ENCODE measurements at regions not wholly inside any gene's neighbourhood (a gene's known extent, or its start where the extent isn't known, plus 50 kb on each side); places are given as distances from the start of the nearest gene placed in this dataset.

DNA sequence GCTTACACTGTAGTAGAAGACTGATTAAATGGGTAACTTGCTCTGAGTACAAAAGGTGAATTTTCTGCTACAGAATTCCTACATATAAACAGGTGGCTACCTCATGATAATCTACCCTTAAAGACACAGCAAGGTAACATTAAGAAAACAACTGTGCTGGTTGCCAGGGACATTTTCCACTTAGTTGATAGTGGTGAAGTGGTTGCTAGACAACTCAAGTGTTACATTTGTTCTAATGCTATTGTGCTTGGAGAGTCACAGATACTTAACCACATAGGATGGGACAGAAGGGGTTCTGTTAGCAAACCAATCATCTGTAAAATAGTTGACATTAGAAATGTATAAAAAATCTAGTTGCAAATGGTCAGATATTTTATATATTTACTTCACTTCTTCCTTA is 870.3 kb upstream of the SEL1L start (continued):
- TF ChIP-seq KLF7 (tag by site-specific recombination; IDR thresholded peaks at IDR 0.05; ENCODE audit: borderline replicate concordance) (no peak), HOXD13 (CRISPR knock-in tag; IDR thresholded peaks at IDR 0.05; ENCODE audit: borderline replicate concordance) (no peak), GFI1B (tag by site-specific recombination; IDR thresholded peaks at IDR 0.05) (no peak)

DNA sequence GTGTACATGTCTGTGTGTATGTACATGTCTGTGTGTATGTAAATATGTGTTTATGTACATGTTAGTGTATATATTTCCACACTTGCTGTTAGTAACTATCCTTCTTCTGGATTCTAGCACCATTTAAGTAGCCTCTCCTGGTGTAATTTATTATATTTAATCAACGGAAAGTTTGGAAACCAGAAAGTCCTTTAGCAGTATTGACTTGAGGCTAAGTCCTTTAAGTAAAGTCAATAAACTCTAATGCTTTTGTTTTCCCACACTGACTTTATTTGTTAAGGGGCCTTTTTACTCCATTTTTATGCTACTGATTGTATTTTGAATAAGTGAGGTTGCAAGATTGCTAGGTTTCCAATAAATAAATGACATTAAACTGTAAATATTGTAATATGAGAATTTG is 876.4 kb upstream of the SEL1L start:
- H3K36me3 ChIP-seq (ENCODE audit: control insufficient read depth in 2 of 2, insufficient read depth in 1 of 2, low read length in 2 of 2): no peaks in the 10 kb centered on the region
- POLR2A ChIA-PET: no interaction called here
- TF ChIP-seq ZNF324 (tag by site-specific recombination; IDR thresholded peaks at IDR 0.05) (no peak), ZNF416 (tag by site-specific recombination; IDR thresholded peaks at IDR 0.05) (no peak), ZNF777 (tag by site-specific recombination; IDR thresholded peaks at IDR 0.05; ENCODE audit: borderline replicate concordance) (no peak), WT1 (tag by site-specific recombination; IDR thresholded peaks at IDR 0.05) (no peak), ZNF521 (tag by site-specific recombination; IDR thresholded peaks at IDR 0.05) (no peak), ZNF311 (tag by site-specific recombination; IDR thresholded peaks at IDR 0.05; ENCODE audit: borderline replicate concordance) (no peak), ZNF157 (tag by site-specific recombination; IDR thresholded peaks at IDR 0.05) (no peak), ZNF221 (tag by site-specific recombination; IDR thresholded peaks at IDR 0.05; ENCODE audit: borderline replicate concordance) (no peak), ZNF433 (tag by site-specific recombination; IDR thresholded peaks at IDR 0.05; ENCODE audit: low read depth) (no peak)
- TF ChIP-seq, protein P1, sequence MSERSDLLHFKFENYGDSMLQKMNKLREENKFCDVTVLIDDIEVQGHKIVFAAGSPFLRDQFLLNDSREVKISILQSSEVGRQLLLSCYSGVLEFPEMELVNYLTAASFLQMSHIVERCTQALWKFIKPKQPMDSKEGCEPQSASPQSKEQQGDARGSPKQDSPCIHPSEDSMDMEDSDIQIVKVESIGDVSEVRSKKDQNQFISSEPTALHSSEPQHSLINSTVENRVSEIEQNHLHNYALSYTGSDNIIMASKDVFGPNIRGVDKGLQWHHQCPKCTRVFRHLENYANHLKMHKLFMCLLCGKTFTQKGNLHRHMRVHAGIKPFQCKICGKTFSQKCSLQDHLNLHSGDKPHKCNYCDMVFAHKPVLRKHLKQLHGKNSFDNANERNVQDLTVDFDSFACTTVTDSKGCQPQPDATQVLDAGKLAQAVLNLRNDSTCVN (tag by site-specific recombination; optimal IDR thresholded peaks at IDR 0.05): no peak
- TF ChIP-seq, protein P2, sequence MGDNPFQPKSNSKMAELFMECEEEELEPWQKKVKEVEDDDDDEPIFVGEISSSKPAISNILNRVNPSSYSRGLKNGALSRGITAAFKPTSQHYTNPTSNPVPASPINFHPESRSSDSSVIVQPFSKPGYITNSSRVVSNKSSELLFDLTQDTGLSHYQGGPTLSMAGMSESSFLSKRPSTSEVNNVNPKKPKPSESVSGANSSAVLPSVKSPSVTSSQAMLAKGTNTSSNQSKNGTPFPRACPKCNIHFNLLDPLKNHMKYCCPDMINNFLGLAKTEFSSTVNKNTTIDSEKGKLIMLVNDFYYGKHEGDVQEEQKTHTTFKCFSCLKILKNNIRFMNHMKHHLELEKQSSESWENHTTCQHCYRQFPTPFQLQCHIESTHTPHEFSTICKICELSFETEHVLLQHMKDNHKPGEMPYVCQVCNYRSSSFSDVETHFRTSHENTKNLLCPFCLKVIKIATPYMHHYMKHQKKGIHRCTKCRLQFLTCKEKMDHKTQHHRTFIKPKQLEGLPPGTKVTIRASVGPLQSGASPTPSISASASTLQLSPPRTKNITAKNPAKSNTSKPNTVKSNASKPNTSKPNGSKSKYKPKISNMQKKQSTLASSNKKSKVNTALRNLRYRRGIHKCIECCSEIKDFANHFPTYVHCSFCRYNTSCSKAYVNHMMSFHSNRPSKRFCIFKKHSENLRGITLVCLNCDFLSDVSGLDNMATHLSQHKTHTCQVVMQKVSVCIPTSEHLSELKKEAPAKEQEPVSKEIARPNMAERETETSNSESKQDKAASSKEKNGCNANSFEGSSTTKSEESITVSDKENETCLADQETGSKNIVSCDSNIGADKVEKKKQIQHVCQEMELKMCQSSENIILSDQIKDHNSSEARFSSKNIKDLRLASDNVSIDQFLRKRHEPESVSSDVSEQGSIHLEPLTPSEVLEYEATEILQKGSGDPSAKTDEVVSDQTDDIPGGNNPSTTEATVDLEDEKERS (tag by site-specific recombination; IDR thresholded peaks at IDR 0.05): no peak
- TF ChIP-seq, protein P3, sequence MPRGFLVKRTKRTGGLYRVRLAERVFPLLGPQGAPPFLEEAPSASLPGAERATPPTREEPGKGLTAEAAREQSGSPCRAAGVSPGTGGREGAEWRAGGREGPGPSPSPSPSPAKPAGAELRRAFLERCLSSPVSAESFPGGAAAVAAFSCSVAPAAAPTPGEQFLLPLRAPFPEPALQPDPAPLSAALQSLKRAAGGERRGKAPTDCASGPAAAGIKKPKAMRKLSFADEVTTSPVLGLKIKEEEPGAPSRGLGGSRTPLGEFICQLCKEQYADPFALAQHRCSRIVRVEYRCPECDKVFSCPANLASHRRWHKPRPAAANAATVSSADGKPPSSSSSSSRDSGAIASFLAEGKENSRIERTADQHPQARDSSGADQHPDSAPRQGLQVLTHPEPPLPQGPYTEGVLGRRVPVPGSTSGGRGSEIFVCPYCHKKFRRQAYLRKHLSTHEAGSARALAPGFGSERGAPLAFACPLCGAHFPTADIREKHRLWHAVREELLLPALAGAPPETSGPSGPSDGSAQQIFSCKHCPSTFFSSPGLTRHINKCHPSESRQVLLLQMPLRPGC (tag by site-specific recombination; IDR thresholded peaks at IDR 0.05): no peak
- TF ChIP-seq, protein P4, sequence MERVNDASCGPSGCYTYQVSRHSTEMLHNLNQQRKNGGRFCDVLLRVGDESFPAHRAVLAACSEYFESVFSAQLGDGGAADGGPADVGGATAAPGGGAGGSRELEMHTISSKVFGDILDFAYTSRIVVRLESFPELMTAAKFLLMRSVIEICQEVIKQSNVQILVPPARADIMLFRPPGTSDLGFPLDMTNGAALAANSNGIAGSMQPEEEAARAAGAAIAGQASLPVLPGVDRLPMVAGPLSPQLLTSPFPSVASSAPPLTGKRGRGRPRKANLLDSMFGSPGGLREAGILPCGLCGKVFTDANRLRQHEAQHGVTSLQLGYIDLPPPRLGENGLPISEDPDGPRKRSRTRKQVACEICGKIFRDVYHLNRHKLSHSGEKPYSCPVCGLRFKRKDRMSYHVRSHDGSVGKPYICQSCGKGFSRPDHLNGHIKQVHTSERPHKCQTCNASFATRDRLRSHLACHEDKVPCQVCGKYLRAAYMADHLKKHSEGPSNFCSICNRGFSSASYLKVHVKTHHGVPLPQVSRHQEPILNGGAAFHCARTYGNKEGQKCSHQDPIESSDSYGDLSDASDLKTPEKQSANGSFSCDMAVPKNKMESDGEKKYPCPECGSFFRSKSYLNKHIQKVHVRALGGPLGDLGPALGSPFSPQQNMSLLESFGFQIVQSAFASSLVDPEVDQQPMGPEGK (tag by site-specific recombination; IDR thresholded peaks at IDR 0.05): no peak
- TF ChIP-seq, protein P5, sequence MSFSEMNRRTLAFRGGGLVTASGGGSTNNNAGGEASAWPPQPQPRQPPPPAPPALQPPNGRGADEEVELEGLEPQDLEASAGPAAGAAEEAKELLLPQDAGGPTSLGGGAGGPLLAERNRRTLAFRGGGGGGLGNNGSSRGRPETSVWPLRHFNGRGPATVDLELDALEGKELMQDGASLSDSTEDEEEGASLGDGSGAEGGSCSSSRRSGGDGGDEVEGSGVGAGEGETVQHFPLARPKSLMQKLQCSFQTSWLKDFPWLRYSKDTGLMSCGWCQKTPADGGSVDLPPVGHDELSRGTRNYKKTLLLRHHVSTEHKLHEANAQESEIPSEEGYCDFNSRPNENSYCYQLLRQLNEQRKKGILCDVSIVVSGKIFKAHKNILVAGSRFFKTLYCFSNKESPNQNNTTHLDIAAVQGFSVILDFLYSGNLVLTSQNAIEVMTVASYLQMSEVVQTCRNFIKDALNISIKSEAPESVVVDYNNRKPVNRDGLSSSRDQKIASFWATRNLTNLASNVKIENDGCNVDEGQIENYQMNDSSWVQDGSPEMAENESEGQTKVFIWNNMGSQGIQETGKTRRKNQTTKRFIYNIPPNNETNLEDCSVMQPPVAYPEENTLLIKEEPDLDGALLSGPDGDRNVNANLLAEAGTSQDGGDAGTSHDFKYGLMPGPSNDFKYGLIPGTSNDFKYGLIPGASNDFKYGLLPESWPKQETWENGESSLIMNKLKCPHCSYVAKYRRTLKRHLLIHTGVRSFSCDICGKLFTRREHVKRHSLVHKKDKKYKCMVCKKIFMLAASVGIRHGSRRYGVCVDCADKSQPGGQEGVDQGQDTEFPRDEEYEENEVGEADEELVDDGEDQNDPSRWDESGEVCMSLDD (tag by site-specific recombination; IDR thresholded peaks at IDR 0.05): no peak
- TF ChIP-seq, protein P6, sequence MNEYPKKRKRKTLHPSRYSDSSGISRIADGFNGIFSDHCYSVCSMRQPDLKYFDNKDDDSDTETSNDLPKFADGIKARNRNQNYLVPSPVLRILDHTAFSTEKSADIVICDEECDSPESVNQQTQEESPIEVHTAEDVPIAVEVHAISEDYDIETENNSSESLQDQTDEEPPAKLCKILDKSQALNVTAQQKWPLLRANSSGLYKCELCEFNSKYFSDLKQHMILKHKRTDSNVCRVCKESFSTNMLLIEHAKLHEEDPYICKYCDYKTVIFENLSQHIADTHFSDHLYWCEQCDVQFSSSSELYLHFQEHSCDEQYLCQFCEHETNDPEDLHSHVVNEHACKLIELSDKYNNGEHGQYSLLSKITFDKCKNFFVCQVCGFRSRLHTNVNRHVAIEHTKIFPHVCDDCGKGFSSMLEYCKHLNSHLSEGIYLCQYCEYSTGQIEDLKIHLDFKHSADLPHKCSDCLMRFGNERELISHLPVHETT (tag by site-specific recombination; IDR thresholded peaks at IDR 0.05): no peak
- TF ChIP-seq, protein P7, sequence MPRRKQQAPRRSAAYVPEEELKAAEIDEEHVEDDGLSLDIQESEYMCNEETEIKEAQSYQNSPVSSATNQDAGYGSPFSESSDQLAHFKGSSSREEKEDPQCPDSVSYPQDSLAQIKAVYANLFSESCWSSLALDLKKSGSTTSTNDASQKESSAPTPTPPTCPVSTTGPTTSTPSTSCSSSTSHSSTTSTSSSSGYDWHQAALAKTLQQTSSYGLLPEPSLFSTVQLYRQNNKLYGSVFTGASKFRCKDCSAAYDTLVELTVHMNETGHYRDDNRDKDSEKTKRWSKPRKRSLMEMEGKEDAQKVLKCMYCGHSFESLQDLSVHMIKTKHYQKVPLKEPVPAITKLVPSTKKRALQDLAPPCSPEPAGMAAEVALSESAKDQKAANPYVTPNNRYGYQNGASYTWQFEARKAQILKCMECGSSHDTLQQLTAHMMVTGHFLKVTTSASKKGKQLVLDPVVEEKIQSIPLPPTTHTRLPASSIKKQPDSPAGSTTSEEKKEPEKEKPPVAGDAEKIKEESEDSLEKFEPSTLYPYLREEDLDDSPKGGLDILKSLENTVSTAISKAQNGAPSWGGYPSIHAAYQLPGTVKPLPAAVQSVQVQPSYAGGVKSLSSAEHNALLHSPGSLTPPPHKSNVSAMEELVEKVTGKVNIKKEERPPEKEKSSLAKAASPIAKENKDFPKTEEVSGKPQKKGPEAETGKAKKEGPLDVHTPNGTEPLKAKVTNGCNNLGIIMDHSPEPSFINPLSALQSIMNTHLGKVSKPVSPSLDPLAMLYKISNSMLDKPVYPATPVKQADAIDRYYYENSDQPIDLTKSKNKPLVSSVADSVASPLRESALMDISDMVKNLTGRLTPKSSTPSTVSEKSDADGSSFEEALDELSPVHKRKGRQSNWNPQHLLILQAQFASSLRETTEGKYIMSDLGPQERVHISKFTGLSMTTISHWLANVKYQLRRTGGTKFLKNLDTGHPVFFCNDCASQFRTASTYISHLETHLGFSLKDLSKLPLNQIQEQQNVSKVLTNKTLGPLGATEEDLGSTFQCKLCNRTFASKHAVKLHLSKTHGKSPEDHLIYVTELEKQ (tag by site-specific recombination; IDR thresholded peaks at IDR 0.05; ENCODE audit: borderline replicate concordance): no peak

More for the DNA sequence above, 876.4 kb upstream of the SEL1L start:
- CTCF ChIA-PET: no interaction called here
- no peaks in the 10 kb centered on the region for H3K9me3 ChIP-seq (ENCODE audit: control insufficient read depth, insufficient read depth, low read depth, low read length)
- no peak overlapping the region for H3K4me3 ChIP-seq (ENCODE audit: low read depth, low read length)
- H3K4me1 ChIP-seq (ENCODE audit: control insufficient read depth, insufficient read depth, low read length): no peaks in the 10 kb centered on the region
- no peak overlapping the region for H3K27ac ChIP-seq (ENCODE audit: extremely low read depth, low read depth, low read length)
